Type B pancreatic cell (in vitro differentiated cells): ENCODE measurements at regions not wholly inside any gene's neighbourhood (a gene's known extent, or its start where the extent isn't known, plus 50 kb on each side); places are given as distances from the start of the nearest gene placed in this dataset.
"Not testable (repeated sequence)": the region's sequence is repeated elsewhere in the genome, so short reads cannot be mapped to it uniquely, and the experiment has no call there.

Experiments used
- DNase-seq: peaks from one replicate; pipeline ENCODE4 v3.0.0; 2021; ENCODE audit warnings: mixed read lengths; ENCODE audit not compliant: unreplicated experiment; ENCODE audit errors: extremely low spot score
- H3K27ac Mint-ChIP-seq: 2 replicates; pipeline ENCODE4 v1.8.0; 2021; ENCODE audit warnings: mild to moderate bottlenecking, mixed read lengths
- H3K27me3 Mint-ChIP-seq: 2 replicates; pipeline ENCODE4 v1.8.0; 2021; ENCODE audit warnings: mixed read lengths
- H3K36me3 Mint-ChIP-seq: 2 replicates; pipeline ENCODE4 v1.8.0; 2021; ENCODE audit warnings: mixed read lengths
- H3K4me1 Mint-ChIP-seq: one replicate; pipeline ENCODE4 v1.8.0; 2021; ENCODE audit warnings: mixed read lengths; ENCODE audit not compliant: unreplicated experiment
- H3K4me3 Mint-ChIP-seq: 2 replicates; pipeline ENCODE4 v1.8.0; 2021; ENCODE audit warnings: mild to moderate bottlenecking, mixed read lengths
- H3K9me3 Mint-ChIP-seq: 2 replicates; pipeline ENCODE4 v1.8.0; 2021; ENCODE audit warnings: mixed read lengths
- CTCF ChIP-seq: fragments of 200-600 bp; sonication (generic); conservative IDR thresholded peaks from 2 replicates; pipeline ENCODE4 v1.5.0; 2021; ENCODE audit warnings: antibody characterized with exemption, mild to moderate bottlenecking

- peaks cover 8% of the 10 kb centered on the region for H3K27me3 Mint-ChIP-seq
- H3K4me1 Mint-ChIP-seq, result no peaks in the 10 kb centered on the region
- TF ChIP-seq CTCF, result no peak
- no peaks in the 10 kb centered on the region for H3K9me3 Mint-ChIP-seq
- H3K27ac Mint-ChIP-seq, result no peak overlapping the region
- no peaks in the 10 kb centered on the region for H3K36me3 Mint-ChIP-seq
- H3K4me3 Mint-ChIP-seq, result no peak overlapping the region
- no peak for DNase-seq
Measured at GRCh38 chr15:55088207-55088606, 108.5 kb downstream of the RSL24D1 start.

GRCh38 chr15:55084673-55085072 lies 112.1 kb downstream of the RSL24D1 start:
- H3K27ac Mint-ChIP-seq, result no peak overlapping the region
- no peak overlapping the region for H3K4me3 Mint-ChIP-seq

GRCh38 chr15:55084216-55084615 lies 112.5 kb downstream of the RSL24D1 start:
- Mint-ChIP-seq H3K4me3 (no peak overlapping the region), H3K27me3 (peaks cover 8% of the 10 kb centered on the region), H3K4me1 (no peaks in the 10 kb centered on the region), H3K36me3 (no peaks in the 10 kb centered on the region), H3K27ac (no peak overlapping the region), H3K9me3 (no peaks in the 10 kb centered on the region)
- no peak for TF ChIP-seq CTCF
- no peak for DNase-seq

More at GRCh38 chr15:55084673-55085072, 112.1 kb downstream of the RSL24D1 start:
- H3K27me3 Mint-ChIP-seq, result peaks cover 8% of the 10 kb centered on the region
- no peak for DNase-seq
- TF ChIP-seq CTCF, result no peak
- H3K9me3 Mint-ChIP-seq, result no peaks in the 10 kb centered on the region
- no peaks in the 10 kb centered on the region for H3K4me1 Mint-ChIP-seq
- no peaks in the 10 kb centered on the region for H3K36me3 Mint-ChIP-seq

GRCh38 chr15:55077052-55077451 lies 119.7 kb downstream of the RSL24D1 start:
- H3K27me3 Mint-ChIP-seq, H3K4me3 Mint-ChIP-seq, H3K4me1 Mint-ChIP-seq, H3K36me3 Mint-ChIP-seq, H3K27ac Mint-ChIP-seq, DNase-seq: not testable (repeated sequence)
- H3K9me3 Mint-ChIP-seq, result peaks cover 11% of the 10 kb centered on the region

GRCh38 chr15:55074431-55074830 lies 122.3 kb downstream of the RSL24D1 start:
- H3K4me3 Mint-ChIP-seq, result no peak overlapping the region
- H3K27ac Mint-ChIP-seq, result no peak overlapping the region
- H3K27me3 Mint-ChIP-seq, result no peaks in the 10 kb centered on the region
- H3K36me3 Mint-ChIP-seq, result no peaks in the 10 kb centered on the region
- H3K9me3 Mint-ChIP-seq, result peaks cover 11% of the 10 kb centered on the region
- no peak for DNase-seq
- TF ChIP-seq CTCF, result no peak
- no peaks in the 10 kb centered on the region for H3K4me1 Mint-ChIP-seq

- not testable (repeated sequence) for H3K4me3 Mint-ChIP-seq, H3K36me3 Mint-ChIP-seq, H3K4me1 Mint-ChIP-seq, DNase-seq, H3K27me3 Mint-ChIP-seq, H3K9me3 Mint-ChIP-seq, H3K27ac Mint-ChIP-seq
Measured at GRCh38 chr15:55063970-55064369, 132.8 kb downstream of the RSL24D1 start.

- no peak for DNase-seq
- Mint-ChIP-seq H3K9me3 (no peaks in the 10 kb centered on the region), H3K4me1 (no peaks in the 10 kb centered on the region), H3K27ac (no peak overlapping the region), H3K27me3 (no peaks in the 10 kb centered on the region), H3K4me3 (no peak overlapping the region), H3K36me3 (no peaks in the 10 kb centered on the region)
- TF ChIP-seq CTCF, result no peak
Measured at GRCh38 chr15:55060836-55061235, 135.9 kb downstream of the RSL24D1 start.
